ENCODE measurements at regions not wholly inside any gene's neighbourhood (a gene's known extent, or its start where the extent isn't known, plus 50 kb on each side); places are given as distances from the start of the nearest gene placed in this dataset.

GRCh38 chr2:19784456-19784855 lies 117.3 kb downstream of the TTC32 start:
- no peak for DNase-seq

DNA sequence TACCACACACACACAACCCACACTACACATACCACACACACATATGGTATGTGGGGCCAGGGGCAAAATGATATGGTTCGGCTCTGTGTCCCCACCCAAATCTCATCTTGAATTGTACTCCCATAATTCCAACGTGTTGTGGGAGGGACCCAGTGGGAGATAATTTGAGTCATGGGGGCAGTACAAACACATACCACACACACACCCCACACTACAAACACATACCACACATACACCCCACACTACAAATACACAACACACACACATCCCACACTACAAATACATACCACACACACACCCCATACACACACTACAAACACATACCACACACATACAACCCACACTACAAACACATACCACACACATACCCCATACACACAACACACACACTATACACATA lies 117.8 kb downstream of the TTC32 start:
- DNase-seq, result no peak

DNA sequence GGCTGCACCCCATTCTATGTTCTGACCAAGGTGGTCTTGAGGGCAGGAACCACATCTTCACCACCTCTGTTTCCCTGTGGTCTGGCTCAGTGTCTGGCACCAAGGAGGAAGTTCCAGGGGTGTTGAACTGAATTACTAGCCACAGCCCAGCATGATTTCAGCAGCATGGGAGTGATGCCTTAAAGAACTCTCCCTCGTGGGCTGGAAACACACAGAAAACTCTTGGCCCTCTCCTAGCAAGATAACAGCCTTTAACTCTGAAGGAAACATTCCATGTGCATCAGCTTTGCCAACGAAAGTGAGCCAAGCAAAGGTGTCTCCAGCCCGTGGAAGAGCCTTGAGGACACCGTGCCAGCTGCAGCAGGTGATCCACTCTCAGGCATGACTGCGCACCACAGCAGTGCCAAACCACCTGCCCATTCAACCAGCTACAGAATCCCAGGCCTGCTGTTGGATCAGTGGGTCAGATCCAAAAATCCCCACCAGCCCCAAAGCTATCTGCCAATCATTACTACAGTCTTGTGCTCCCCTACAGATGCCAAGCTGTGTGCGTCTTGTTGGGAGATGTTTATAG lies 124.8 kb downstream of the TTC32 start:
- DNase-seq, result no peak

DNA sequence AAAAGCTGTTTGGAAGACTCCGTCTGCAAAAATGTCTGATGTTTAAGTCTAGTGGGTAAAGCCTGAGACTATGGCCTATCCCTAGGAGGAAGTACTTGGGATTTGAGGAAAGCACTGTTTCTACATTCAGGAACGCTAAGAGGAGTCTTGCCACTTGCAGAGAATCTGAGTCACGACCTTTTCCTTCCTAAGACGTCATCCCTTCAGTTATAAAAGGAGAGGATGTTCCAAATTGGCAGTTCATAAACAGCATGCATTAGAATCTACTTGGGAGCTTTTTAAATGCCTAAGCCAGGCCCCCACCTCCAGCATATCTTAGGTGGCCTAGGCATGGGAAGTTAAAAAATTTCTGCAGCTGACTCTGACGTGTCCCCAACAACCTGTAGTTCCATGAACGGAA lies 125.9 kb downstream of the TTC32 start:
- DNase-seq, result no peak

- no peak for DNase-seq
These were observed 126.5 kb downstream of the TTC32 start for GRCh38 chr2:19775315-19775714.

DNA sequence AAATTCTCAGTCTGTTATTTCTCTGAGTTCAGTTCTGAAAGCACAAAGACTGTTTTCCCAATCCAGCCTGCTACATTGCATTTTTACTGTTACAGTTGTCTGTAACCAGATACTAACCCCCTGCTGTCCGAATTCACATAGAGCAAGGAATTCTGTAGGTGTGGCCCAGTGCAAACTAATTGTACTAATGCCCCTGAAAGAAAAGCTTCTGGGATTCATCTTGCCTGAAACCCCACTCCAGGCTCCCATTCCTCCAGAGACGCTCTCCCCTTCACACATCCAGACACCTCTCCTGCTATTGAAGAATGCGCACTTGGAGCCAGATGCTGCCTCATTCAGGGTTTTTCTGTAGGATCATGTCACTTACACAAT lies 127.0 kb downstream of the TTC32 start:
- DNase-seq, result no peak

- DNase-seq, result no peak
These were observed 128.8 kb downstream of the TTC32 start for GRCh38 chr2:19772981-19773380.

- DNase-seq, result no peak
These were observed 132.3 kb downstream of the TTC32 start for GRCh38 chr2:19769513-19769912.

GRCh38 chr2:19767899-19768298 lies 133.9 kb downstream of the TTC32 start:
- DNase-seq, result no peak

- DNase-seq, result no peak
These were observed 136.8 kb downstream of the TTC32 start for GRCh38 chr2:19764998-19765397.

DNA sequence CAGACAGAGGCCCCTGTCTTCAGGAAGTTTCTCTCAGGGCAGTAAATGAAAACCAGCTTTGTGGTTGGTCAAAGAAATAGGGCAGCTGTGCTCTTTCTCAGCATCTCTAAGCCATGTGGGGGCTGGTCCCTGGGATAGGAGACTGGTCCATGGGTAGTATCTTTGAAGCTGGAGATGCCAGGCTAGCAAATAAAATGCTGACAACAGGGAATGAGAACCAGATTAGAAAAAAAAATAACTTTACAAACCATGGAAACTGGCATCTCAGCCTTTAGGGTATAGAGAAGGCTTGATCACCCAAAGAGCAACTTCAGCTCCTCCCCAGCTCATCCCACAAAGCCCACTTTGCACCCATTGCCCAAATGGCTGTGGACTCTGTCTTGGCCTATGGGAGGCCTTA lies 138.1 kb downstream of the TTC32 start:
- no peak for DNase-seq

DNA sequence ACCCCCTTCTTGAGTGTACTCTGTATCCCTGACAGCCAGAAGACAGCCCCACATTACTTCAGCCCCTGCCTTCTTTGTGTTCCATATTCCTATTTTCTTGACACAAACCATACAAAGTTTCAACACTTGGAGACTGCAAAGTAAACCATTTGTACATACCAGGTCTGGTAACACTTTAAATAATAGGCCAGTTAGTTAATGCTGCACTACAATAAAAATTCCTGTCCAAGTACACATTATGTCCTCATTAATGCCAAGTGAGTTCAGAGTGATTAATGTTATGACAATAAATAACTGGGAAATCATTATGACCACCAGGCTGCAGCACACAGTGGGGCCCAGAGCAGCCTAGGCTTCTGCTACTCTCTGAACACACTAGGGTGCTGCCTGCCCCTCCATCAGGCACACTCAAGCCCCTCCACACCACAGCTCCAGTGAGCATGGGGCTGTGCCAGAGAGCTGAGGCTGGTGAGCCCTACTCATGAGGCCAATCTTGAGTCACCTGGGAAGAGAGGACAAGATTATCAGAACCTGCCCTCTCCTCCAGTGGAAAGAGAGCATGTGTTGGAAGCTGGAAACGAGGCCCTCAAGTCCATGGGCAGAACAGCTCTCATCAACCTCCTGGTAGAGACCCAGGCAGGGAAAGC lies 138.7 kb downstream of the TTC32 start:
- DNase-seq, result no peak

GRCh38 chr2:19762142-19762541 lies 139.6 kb downstream of the TTC32 start:
- no peak for DNase-seq

DNA sequence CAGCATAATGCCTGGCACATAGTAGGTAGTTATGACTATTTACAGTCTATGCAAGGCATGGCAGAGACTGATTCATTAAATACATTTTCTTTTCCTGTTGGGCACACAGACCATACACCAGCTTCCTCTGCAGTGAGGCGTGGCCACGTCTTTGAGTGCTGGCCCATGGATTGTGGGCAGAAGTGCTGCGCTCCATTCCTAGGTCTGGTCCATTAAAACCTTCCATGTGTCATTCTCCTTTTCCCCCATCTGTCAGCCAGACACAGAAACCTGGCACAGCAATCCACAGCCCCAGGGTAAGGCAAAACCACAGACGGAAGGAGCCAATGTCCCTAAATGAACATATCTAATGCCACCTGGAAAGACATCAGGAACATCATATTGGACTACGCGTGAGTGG lies 141.9 kb downstream of the TTC32 start:
- DNase-seq, result no peak

- no peak for DNase-seq
These were observed 143.1 kb downstream of the TTC32 start for GRCh38 chr2:19758658-19759057.

- no peak for DNase-seq
These were observed 144.2 kb downstream of the TTC32 start for GRCh38 chr2:19757586-19757985.

GRCh38 chr2:19754907-19755306 lies 146.9 kb downstream of the TTC32 start:
- peak in 1 of 56 donors; percentile 6 for DNase-seq

GRCh38 chr2:19753818-19754217 lies 148.0 kb downstream of the TTC32 start:
- DNase-seq, result no peak

DNA sequence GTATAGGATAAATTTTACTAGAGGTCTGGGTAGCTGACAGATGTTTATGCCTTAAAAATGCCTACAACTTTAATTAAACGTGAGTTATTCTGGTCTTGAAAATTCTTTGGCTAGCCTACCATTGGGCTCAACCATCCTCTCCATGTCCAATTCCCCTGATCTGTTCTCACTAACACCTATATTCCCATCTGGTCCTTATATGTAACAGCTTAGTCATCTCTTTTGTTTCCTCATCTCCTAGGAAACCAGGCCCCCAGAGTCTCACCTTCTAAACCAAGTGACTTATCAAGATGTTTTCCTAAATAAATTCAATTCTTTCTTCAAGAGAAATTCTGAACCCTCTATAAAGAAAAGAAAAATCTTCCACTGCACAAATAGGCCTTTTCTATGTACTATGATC lies 148.5 kb downstream of the TTC32 start:
- no peak for DNase-seq

GRCh38 chr2:19752500-19752899 lies 149.3 kb downstream of the TTC32 start:
- DNase-seq, result no peak

DNA sequence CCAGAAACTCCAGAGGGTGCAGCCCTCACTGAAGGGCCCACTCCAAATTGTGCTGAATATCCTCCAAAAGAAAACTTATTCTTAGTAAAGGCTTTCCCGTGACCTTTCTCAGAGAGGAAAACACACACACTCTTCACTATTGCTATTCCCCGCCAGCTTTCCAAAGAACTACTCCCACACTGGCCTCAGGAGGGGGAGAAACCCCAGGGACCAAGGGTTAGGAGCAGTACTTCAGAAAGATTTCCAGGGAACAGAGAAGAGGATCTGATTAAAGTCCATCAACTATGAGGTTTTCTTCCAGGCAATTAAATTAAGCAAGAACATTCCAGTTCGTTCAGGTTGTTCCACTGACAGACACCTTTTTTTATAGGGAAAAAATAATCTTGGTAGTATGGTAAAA lies 150.2 kb downstream of the TTC32 start:
- no peak for DNase-seq

- DNase-seq, result no peak
These were observed 151.6 kb downstream of the TTC32 start for GRCh38 chr2:19750136-19750535.

- no peak for DNase-seq
These were observed 152.3 kb downstream of the TTC32 start for GRCh38 chr2:19749507-19749836.

Data from nucleus accumbens (tissue), 56 donors.